Tibial nerve (tissue), 4 donors: ENCODE measurements at regions not wholly inside any gene's neighbourhood (a gene's known extent, or its start where the extent isn't known, plus 50 kb on each side); places are given as distances from the start of the nearest gene placed in this dataset.

Experiments
- DNase-seq, 2 donors: peaks; one replicate each; pipeline ENCODE4 v3.0.0-alpha.2; 2019; ENCODE audit warnings: low spot score in 2 of 2
- H3K27ac ChIP-seq, 4 donors: fragments of 200-600 bp; sonication (generic) in 3 of 4; one replicate each; pipeline ENCODE4 v1.5.1; 2017 to 2019; ENCODE audit warnings: mild to moderate bottlenecking in 1 of 4
- H3K27me3 ChIP-seq, 2 donors: fragments of 200-600 bp; sonication (generic) in 1 of 2; one replicate each; pipeline versions ENCODE4 v1.5.1 to v1.6.0; 2017 to 2019
- H3K36me3 ChIP-seq, 3 donors: fragments of 200-600 bp; sonication (generic); one replicate each; pipeline ENCODE4 v1.5.1; 2018 to 2019
- H3K4me1 ChIP-seq, 4 donors: fragments of 200-600 bp; sonication (generic) in 3 of 4; one replicate each; pipeline ENCODE4 v1.5.1; 2017 to 2019
- H3K4me3 ChIP-seq, 4 donors: fragments of 200-600 bp; sonication (generic) in 3 of 4; one replicate each; pipeline ENCODE4 v1.5.1; 2017 to 2019; ENCODE audit warnings: mild to moderate bottlenecking in 1 of 4, moderate library complexity in 1 of 4
- H3K9me3 ChIP-seq, 4 donors: fragments of 200-600 bp; sonication (generic) in 3 of 4; one replicate each; pipeline ENCODE4 v1.5.1; 2017 to 2019
- CTCF ChIP-seq, 5 experiments: fragments of 200-600 bp in 3 of 5; fragments of 450-650 bp in 2 of 5; sonication (generic) in 3 of 5; IDR thresholded peaks; one replicate each; pipeline ENCODE4 v1.5.1; 2016 to 2019; ENCODE audit warnings: antibody characterized with exemption in 5 of 5, mild to moderate bottlenecking in 3 of 5, moderate library complexity in 2 of 5
- EP300 ChIP-seq, 2 donors: sonication (generic); formaldehyde crosslinking; IDR thresholded peaks; one replicate each; pipeline ENCODE4 v1.6.1; 2017; ENCODE audit warnings: antibody characterized with exemption in 2 of 2, mild to moderate bottlenecking in 1 of 2
- POLR2A ChIP-seq, 2 donors: fragments of 450-650 bp; IDR thresholded peaks; one replicate each; pipeline ENCODE4 v1.6.1; 2017; ENCODE audit warnings: antibody characterized with exemption in 2 of 2, mild to moderate bottlenecking in 2 of 2, moderate library complexity in 2 of 2
- WGBS, 2 donors: methylation state at CpG; one replicate each; pipeline ENCODE4 v1.1.5; 2018; 5-methylcytosine and 5-hydroxymethylcytosine counted together

GRCh38 chr4:126738527-126738923 lies 894.2 kb upstream of the INTU start:
- TF ChIP-seq CTCF (IDR thresholded peaks at IDR 0.05) (no peak), POLR2A (IDR thresholded peaks at IDR 0.05) (no peak), EP300 (IDR thresholded peaks at IDR 0.05) (no peak)
- H3K4me1 ChIP-seq = no peaks in the 10 kb centered on the region
- WGBS, 2 donors = 84% methylated on average over 4 of the region's 4 CpGs
- no peak overlapping the region for H3K27ac ChIP-seq
- DNase-seq = no peak
- no peaks in the 10 kb centered on the region for H3K36me3 ChIP-seq
- no peak overlapping the region for H3K4me3 ChIP-seq
- no peaks in the 10 kb centered on the region for H3K9me3 ChIP-seq
- no peaks in the 10 kb centered on the region for H3K27me3 ChIP-seq

DNA sequence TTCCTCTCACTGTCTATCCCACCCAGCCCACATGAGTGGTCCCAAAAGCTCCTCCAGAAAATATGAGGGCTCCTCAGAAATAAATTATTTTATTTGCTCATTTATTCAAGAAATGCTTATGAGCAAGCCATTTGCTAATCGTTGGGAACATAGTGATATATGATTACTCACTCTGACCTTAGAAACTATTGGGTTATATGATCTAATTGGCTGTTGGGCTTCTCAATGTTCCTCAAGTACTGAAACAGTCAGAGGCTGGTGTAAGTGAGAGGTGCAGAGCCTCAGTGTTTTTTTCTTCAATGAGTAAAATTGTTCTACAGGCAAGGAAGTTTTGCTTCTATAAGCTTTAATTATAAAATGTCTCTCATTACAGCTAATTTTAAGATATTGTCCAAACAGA lies 893.8 kb upstream of the INTU start:
- Histone ChIP-seq H3K36me3 (no peaks in the 10 kb centered on the region), H3K27me3 (no peaks in the 10 kb centered on the region), H3K4me3 (no peak overlapping the region), H3K27ac (no peak overlapping the region), H3K9me3 (no peaks in the 10 kb centered on the region), H3K4me1 (no peaks in the 10 kb centered on the region)
- no peak for DNase-seq
- TF ChIP-seq EP300 (IDR thresholded peaks at IDR 0.05) = no peak
- no peak for TF ChIP-seq POLR2A (IDR thresholded peaks at IDR 0.05)
- WGBS, 2 donors = 31 to 85% methylated on average over 1 of the region's 1 CpG

DNA sequence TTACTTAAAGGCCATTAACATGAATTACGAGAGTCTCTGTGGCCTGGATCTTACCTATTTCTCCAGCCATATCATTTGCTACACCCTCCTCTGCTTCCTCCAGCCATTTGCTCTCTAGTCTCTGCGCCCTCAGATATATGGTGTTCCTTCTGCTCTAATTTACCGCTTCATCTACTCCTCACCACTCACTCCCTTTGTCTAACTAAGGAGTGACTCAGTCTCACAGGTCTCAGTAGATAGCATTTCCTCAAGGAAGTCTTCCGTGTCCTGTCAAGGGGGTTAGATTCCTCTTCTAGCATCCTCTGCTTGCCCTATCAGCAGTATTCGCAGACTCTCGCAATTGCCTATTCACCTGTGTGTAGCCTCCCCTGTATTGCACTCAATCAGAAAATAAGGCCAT lies 892.1 kb upstream of the INTU start:
- 94 to 96% methylated on average over 6 of the region's 6 CpGs for WGBS, 2 donors

GRCh38 chr4:126742048-126742447 lies 890.7 kb upstream of the INTU start:
- no peak overlapping the region for H3K27ac ChIP-seq

More for the DNA sequence above, 892.1 kb upstream of the INTU start:
- Histone ChIP-seq H3K27me3 (no peaks in the 10 kb centered on the region), H3K9me3 (peaks cover 0 to 8% (median 0%) of the 10 kb centered on the region in 4 donors), H3K4me3 (no peak overlapping the region), H3K4me1 (no peaks in the 10 kb centered on the region), H3K36me3 (no peaks in the 10 kb centered on the region), H3K27ac (no peak overlapping the region)
- TF ChIP-seq EP300 (IDR thresholded peaks at IDR 0.05) (no peak), POLR2A (IDR thresholded peaks at IDR 0.05) (no peak), CTCF (IDR thresholded peaks at IDR 0.05) (no peak)
- no peak for DNase-seq

GRCh38 chr4:126742885-126743284 lies 889.9 kb upstream of the INTU start:
- DNase-seq = no peak
- WGBS, 2 donors = 92 to 100% methylated on average over 1 of the region's 1 CpG

More at GRCh38 chr4:126742048-126742447, 890.7 kb upstream of the INTU start:
- H3K27me3 ChIP-seq = no peaks in the 10 kb centered on the region
- no peaks in the 10 kb centered on the region for H3K36me3 ChIP-seq
- no peak overlapping the region for H3K4me3 ChIP-seq
- peaks cover 0 to 13% (median 0%) of the 10 kb centered on the region in 4 donors for H3K9me3 ChIP-seq
- H3K4me1 ChIP-seq = no peaks in the 10 kb centered on the region
- DNase-seq = no peak
- TF ChIP-seq CTCF (IDR thresholded peaks at IDR 0.05) = no peak
- TF ChIP-seq EP300 (IDR thresholded peaks at IDR 0.05) = no peak
- TF ChIP-seq POLR2A (IDR thresholded peaks at IDR 0.05) = no peak
- WGBS, 2 donors = 77 to 81% methylated on average over 3 of the region's 3 CpGs

More at GRCh38 chr4:126742885-126743284, 889.9 kb upstream of the INTU start:
- Histone ChIP-seq H3K27me3 (no peaks in the 10 kb centered on the region), H3K27ac (no peak overlapping the region), H3K36me3 (no peaks in the 10 kb centered on the region), H3K4me3 (no peak overlapping the region), H3K9me3 (peaks cover 0 to 13% (median 0%) of the 10 kb centered on the region in 4 donors), H3K4me1 (no peaks in the 10 kb centered on the region)
- TF ChIP-seq EP300 (IDR thresholded peaks at IDR 0.05) (no peak), POLR2A (IDR thresholded peaks at IDR 0.05) (no peak), CTCF (IDR thresholded peaks at IDR 0.05) (no peak)
